ENCODE measurements at regions not wholly inside any gene's neighbourhood (a gene's known extent, or its start where the extent isn't known, plus 50 kb on each side); places are given as distances from the start of the nearest gene placed in this dataset.
A peak's percentile ranks its signal among the peaks of the same experiment; 100 is the strongest.

DNA sequence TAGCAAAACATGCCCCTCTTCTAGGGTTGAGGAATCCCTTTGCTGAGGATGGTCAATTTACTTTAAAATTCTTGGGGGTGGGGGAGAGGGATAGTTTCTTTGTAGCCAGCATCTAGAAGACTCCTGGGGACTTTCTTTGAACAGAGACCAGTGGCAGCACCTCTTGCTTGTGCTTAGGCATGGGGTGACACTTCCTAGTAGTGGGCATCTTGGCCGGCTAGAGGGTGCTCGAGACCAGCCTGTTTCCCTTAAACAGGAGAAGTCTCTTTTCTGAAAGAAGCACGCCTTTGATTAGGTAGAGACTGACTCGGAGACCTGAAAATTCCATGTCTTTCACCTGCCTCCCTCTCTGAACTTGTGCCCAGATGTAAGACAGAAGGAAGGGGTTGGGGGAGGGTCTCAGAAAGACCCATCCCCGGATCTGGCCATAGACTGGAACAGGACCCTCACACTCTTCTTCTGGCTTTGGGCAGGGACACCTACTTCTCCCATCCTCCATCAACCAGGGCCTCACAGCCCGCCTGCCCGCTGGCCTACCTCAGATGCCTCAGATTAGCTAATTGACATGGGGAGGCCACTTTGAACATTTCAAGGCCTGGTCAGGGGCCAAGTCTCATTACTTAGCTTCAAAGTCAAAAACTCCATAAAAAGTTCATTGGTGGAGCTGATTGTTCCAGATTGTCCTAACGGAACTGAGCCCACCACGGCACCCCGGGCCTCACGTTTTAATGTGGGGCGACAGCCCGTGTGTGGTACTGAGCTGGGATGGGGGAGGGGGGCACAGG, 172.2 kb downstream of the CDC5L start:
- DNase-seq (ENCODE audit: low read depth) = no peak

DNA sequence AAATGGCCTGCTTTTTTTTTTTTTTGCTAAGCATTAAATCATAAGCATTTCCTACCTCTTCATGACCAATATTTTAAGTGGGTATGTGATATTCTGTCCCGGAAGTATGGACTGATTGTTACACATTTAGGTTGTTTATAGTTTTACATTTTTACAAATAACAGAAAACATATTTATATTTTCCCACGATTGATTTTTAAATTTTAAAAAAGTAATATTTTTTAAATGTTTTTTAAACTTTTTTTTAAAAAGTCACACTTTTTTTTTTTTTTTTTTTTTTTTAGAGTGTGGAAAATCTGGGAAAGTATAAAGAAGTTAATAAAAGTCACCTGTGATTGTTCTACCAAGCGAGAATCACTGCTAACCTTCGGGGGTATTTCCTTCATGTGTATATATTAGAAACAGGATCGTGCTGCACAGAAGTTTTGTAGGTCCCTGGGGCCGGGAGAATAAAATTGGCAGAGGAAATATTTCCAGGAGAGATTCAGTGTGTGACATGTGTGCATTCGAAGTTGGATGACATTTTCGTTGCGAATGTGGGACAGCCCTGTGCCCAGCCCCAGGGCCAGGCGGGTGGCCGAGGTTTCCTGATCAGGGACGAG, 173.1 kb downstream of the CDC5L start:
- DNase-seq (ENCODE audit: low read depth) = no peak

DNA sequence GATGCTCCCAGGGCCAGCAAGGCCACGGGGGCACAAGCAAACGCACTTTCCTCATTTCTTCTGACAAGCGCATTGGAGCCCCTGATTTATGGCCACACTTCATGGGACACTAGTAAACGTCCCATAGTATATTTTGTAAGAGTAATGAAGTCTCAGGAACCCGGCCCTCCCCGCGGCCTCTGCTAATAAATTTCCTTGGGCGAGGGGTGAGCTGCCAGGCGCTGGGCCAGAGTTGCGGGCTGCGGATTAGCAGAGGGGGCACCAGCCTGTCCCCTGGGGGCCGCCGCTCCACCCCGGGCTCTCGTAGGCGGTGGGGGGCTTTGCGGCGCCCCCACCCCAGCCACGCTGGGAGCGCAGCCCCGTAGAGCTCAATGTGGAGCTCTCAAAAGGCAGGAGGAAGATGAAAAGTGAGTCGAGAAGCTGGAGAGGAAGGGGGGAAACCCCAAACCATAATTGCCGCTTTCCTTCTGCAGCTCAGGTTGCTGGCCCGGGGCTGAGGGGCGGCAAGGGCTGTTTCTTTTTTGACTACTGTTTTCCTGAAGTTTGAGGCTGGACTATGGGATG, 173.6 kb downstream of the CDC5L start:
- peak; percentile 16 for DNase-seq (ENCODE audit: low read depth)

DNA sequence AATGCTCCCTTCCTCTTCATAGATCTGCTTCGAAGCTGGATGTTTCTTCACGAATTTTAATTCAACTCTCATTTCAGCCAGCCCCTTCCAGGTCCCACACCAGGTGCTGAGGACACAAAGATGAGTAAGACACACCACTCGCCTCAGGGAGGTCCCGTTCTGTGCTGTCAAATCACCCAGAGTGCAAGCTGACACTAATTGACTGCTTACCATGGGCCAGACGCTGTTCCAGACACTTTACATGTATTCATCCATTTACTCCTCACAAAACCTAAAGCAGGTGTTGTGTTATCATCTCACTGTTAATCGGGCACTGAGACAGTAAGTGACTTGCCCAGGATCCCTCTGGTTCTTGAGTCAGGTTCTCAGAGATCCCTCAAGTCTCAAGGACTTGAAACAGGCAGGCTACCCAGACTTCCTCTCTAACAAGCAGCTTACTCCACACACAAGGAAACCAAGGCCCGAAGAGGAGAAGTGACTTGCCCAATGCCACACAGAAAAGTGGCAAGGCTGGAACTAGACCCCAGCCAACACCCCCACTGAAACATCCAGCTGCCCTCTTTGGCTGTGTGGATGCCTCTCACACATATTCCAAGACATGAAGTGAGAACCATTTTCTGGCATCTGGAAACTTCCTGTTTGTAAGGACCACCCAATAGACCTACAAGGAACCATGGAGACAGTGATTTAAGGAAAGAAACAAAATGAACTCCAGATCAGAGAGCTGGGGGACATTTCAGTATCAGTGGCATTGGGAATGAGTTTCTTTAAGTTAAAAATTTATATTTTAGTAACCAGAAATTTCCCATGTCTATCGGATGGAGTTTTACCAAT, 174.5 kb downstream of the CDC5L start:
- DNase-seq (ENCODE audit: low read depth) = no peak

DNA sequence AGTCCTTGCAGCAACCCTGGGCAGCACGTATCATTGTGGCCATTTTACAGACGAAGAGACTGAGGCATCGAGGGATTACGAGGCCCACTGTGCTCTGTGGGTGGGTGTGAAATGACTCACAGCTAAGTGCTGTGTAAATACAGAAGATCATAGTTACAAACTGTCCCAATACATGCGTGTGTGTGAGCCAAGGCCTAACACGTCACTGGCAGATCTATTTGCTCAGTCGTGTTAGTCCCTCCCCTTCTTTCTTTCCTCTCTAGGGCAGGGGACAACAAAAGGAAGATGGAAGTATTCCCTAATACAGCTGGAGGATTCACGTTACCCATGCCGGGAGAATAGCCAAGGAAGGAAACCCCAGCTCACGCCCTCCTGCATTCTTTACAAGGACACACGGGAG, 175.9 kb downstream of the CDC5L start:
- peak; percentile 44 for DNase-seq (ENCODE audit: low read depth)

DNA sequence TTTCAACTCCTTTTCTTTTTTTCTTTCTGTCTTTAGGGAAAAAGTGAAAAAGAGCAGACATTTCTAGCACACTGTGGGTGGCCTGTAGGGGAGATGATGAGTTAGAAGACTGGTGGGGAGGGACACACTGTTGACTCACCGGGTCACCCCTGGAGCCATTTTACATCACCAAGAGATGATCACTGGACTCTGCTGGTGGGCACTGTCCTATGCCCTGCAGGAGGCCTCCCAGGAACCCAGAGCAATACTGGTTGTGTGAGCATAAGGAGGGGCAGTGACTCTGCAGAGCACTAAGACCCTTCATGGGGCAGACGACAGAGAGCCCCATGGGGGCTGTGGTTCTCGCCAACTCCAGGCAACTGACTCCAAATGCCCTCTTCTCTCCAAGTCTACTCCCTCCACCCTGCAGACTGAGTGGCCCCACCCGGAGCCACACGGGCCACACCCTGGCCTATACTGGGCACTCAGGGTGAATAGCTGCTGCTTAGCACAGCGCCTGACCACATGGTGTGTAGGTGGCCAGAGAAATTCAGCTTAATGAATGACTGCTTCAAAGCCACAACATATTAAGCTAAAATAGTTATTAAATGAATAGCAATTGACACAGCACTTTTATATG, 177.5 kb downstream of the CDC5L start:
- DNase-seq (ENCODE audit: low read depth) = no peak

DNA sequence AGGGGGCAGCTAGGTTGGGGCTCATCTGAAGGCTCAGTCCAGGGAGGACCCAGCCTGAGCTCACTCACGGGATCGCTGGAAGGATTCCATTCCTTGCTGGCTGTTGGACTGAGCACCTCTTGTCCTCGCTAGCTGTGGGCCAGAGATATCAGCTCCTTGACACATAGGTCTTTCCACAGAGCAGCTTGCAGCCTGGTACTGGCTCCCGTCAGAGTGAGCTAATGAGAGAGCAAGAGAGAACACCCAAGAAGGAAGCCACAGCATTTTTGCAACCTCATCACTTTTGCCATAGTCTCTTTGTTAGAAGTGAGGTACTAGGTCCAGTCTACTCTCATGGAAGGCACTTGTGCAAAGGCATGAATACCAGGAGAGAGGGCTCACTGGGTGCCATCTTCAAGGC, 179.9 kb downstream of the CDC5L start:
- no peak for DNase-seq (ENCODE audit: low read depth)

DNA sequence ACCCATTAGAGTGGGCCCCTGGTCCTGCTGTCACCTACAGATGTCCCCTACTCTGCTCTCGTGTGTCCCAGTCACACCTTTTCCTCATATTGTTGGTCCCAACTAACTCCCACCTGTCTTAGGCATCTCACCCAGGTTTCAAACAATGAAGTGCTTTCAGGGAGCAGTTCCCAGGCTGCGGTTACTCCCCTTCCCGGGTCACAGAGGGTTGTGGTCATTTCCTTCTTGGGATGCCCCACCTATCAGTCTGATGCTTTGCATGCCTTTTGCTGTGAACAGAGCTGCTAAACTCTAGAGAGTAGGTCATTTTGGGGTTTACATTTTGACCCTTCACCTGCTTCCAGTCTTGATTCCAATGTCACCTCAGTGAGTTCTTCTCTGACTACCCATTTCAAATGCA, 181.6 kb downstream of the CDC5L start:
- no peak for DNase-seq (ENCODE audit: low read depth)

DNA sequence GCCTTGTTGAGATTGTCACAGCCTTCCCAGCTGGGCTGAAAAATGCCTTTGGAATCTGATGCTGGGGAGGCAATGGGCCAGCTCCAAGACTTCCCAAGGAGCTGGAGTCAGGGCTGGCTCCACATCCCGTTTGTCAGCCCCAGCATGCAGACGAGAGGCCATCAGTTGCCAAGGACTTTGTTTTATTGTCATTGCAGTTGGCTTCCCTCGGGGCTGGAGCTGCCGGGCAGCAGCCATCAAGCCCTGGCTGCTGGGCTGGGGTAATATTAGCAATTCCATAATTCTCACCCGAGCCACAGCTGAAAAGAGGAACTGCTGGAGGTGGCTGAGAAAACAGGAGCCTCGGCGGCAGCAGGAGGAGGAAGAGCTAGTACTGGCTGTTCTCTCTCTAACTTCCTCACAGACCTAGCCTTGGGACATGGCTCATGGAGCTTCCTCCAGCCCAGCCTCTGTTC, 182.5 kb downstream of the CDC5L start:
- no peak for DNase-seq (ENCODE audit: low read depth)

DNA sequence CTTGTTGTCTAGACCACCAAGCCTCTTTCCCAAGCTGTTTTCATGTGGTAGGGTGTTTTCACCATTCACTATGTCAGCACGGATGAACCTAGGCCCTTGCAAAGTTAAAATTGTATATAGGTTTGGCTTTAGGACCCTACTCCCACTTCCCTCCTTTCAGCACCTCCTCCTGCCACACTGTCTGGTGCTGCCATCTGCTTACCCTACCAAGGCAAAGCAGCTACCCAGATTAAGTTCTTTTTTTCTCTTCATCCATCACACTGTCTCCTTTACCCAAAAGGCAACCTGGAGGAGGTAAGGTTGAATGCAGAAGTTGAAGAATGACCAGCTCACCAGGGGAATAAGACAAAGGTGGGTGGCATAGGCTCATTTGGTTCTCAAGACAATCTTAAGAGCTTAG, 184.0 kb downstream of the CDC5L start:
- no peak for DNase-seq (ENCODE audit: low read depth)

DNA sequence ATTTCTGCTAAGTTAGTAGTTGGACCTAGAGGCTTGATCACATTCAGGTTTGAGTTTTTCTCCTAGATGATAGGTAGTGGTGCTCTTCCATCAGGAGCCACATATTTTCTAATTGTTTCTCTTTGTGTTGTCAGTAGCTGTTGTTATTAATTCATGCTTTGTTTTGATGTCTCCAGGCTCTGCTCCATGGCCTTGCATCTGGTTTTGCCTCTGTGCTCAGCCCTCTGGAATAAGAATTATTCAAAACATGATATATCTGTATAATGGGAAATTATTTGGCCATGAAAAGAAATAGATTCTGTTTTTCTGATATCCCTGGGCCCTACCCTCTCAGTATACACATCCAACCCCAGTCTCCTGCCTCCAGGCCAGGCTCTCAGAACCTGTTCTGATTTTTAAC, 184.8 kb downstream of the CDC5L start:
- no peak for DNase-seq (ENCODE audit: low read depth)

DNA sequence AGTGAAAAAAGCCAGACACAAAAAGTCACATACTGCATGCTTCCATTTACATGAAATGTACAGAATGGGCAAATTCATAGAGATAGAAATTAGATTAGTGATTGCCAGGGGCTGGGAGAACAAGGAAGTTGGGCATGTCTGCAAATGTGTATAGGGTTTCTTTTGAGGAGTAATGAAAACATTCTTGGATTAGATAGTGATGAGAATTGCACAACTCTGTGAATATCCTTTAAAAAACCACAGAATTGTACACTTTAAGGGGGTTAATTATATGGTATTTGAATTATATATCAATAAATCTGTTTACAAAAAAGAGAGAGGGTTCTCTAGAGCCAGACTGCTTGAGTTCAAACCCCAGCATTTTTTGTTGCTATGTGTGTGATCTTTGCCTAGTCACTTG, 188.1 kb downstream of the CDC5L start:
- no peak for DNase-seq (ENCODE audit: low read depth)

DNA sequence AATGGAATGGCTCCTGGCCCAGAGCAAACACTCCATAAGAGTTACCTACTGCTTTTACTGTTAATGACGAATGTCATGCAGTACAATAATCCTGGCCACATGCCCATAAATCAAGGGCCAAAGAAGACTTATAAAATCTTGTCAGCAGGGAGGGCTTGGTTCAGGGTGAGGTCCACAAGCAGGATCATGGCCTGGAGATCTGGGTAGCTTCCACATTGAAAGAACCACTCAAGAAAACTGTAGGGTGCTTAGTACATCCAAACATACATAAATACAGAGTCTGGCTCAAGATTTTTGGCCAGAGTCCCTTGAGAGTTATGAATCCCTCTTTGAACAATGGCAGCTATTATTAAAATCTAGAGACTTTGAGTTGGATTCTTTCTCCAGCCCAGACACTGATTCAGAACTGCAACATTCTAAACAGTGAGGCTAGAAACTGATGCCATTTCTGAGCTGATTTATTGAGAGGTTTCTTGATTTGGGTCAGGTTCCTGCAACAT, 188.7 kb downstream of the CDC5L start:
- no peak for DNase-seq (ENCODE audit: low read depth)

DNA sequence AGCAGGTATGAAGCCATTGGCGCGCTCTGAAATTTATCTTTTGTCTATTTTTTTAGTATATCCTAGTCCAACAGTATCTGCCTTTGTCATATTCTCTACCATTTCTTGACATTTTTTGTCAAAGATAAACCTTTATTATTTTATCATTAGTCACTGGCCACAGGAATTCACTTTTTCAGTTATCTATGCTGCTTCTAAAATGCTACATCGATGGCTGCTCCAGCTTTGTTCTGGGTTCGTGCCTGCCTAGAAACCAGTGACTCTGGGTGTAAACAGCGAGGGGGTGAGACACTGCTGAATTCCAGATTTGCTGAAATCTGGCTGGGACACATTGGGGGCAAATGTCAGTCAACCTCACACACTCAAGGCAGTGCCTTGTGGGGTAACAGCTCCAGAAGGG, 193.4 kb downstream of the CDC5L start:
- DNase-seq (ENCODE audit: low read depth) = peak; percentile 54

DNA sequence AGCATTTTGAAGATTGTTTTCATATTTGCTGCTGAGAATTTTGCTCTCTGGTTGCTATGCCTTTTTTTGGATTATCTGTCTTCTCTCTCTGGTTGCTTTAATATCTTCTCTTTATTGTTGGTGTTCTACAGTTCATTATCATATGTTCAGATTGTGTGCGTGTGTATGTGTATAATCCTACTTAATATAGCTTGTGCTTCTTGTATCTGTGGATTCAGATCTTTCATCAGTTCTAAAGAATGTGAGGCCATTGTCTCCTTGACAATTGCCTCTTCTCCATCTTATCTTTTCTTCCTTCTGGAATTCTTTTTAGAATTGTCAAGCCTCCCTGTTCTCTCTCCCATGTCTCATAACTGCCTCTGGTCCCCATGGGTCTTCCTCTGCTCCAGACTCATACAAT, 195.4 kb downstream of the CDC5L start:
- no peak for DNase-seq (ENCODE audit: low read depth)

DNA sequence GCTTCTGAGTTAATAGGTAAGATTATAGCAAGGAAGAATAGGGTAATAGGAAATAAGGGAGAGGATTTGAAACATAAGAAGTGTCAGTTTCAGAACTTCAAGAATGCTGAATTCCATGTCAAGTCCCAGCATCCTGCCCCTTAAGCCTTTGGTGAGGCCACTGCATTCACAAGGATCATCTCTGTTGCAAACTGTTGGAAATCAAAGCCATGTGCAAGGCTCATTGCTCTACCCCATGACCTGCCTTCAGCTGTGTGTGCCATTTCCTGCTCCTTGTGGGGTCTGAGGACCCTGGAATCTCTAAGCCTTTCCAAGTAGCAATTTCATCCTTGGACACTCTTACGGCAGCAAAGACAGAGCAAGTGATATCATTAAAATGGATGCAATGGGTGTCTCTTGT, 203.0 kb downstream of the CDC5L start:
- DNase-seq (ENCODE audit: low read depth) = no peak

DNA sequence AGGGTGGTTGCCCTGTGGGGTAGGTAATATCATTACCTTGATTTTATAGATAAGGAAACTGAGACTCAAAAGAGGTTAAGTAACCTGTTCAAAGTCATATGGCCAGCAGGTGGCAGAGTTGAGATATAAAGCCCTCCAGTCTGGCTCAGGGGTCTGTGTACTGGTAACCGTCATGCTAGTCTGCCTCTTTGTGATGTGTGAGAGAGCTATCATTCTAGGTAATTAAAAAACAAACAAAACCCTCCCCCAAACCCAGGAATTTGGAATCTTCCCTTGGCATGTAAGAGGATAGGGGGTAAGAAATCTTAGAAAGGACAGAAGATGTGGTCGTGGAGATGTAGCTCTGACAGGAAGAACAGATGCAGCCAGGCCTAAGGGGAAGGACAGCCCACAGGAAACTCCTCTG, 206.0 kb downstream of the CDC5L start:
- peak; percentile 78 for DNase-seq (ENCODE audit: low read depth)

DNA sequence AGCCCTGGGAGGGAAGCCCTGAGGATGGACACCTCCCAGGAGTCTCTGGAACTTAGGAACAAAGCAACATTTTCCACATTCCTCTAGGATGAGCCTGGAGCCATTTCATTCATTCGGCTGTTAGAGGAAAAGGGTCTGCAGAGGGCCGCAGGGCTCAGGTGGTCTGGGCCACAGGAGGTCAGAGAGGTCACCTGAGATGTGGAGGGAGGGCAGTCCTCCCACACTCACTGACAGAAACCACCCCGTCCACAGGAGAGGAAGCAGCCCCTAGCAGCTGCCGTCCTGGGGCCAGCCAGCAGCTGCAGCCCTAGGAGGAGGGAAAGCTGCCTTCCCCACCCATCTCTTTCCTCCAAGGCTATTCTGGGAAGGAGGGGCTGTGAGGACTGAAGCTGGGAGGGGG, 207.0 kb downstream of the CDC5L start:
- no peak for DNase-seq (ENCODE audit: low read depth)

DNA sequence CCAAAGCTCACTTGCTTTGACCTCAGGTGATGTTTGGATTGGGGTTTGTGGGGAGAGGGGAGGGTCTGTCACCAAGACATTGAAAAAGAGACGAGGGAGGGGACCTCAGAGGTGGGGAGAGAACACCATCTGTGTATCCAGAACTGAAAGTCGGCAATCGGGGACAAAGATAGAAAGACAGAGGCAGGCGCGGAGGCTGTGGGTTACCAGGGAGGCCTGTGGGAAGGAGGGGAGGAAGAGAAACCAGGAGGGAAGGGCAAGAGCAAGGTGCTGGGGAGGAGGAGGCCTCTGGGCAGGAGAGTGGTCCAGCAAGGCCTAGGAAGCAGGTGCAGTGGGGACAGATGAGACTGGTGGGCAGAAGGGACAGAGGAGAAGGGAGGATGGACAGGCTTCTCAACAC, 211.2 kb downstream of the CDC5L start:
- no peak for DNase-seq (ENCODE audit: low read depth)

DNA sequence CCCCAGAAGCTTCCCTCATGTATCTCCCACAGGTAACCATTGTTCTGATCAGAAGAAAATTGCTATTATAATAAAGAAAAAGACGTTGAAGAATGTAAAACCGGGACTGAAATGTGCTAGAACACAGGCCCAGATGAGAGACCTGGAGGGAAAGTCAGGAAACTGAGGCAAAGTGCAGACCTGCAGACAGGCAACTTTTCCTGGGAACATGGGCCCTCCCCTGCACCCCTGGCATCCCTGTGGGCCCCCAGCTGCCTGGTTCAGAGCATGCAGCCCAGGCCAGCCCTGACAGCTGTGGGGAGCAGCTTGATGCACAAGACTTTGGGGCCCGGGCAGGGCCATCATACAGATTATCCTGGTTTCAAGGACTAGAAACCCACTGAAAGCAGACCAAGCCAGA, 212.2 kb downstream of the CDC5L start:
- no peak for DNase-seq (ENCODE audit: low read depth)

DNA sequence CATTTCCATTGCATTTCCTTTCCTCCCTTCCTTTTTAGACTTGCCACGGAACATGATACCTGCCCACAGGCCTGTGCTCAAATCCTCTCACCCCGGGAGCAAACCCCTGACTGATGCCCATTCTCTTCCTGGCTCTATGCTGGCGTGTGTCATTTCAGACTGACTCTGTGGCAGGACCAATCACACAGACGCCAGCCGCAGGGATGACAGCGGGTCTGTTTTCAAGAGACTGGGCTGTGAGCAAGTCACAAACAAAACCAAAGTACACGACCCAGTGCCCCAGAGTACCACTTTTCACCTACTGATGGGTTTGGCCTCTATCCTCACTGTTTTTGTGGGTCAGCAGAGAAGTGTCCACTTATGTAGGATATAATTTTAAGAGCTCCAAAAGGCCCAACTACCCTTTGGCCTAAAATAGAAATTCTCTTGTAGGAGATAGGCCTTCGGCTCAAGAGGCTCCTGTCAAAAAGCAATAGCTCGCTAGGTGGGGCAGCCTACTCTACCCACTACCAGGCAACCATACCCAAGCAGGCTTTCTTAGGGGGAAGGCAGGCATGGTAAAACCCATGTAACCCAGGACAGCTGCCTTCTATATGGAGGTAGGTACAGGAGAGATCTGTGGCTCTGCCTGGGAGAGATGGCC, 215.7 kb downstream of the CDC5L start:
- no peak for DNase-seq (ENCODE audit: low read depth)

All from Daoy (cell line).